ENCODE measurements at regions not wholly inside any gene's neighbourhood (a gene's known extent, or its start where the extent isn't known, plus 50 kb on each side); places are given as distances from the start of the nearest gene placed in this dataset.

DNA sequence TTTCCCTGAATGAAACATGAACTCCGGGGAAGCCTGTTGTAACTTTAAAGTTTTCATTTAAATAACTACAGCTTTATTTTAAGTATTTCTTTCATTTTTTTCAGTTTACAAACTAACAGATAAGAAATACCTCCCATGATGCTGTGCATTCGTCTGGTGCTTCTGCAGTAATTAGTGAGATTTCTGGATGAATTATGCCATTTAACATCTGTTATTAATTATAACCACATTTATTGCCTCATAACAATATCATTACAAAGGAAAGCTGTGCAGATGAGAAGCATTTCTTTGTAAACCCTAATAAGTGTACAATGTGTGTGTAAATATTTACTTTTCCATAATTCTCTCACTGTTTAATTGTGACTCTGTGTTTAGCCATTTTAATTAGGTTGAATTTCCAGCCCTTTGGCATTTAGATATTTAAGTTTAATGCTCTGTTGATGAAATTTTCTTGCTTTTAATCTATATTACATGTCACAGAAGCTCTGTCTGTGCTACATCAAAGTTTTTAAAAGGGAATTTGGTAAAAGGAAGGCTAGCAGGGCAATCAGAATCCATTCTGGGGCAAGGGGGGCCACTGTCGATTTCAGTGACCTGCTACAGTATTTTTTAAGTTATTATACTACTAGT, 418.0 kb downstream of the SPATA31D1 start:
- Histone ChIP-seq H3K4me1 (no peaks in the 10 kb centered on the region), H3K27me3 (no peaks in the 10 kb centered on the region), H3K27ac (no peak overlapping the region), H3K9me3 (no peaks in the 10 kb centered on the region), H3K4me3 (no peak overlapping the region), H3K36me3 (ENCODE audit: low read depth, missing control alignments) (no peaks in the 10 kb centered on the region)
- DNase-seq: no peak
- 56 to 67% methylated on average over 3 of the region's 3 CpGs for WGBS, 2 donors
- intact Hi-C loops (cut with DNase I; ENCODE audit: low total_unique reads): no loop called here
- TF ChIP-seq, protein P1, sequence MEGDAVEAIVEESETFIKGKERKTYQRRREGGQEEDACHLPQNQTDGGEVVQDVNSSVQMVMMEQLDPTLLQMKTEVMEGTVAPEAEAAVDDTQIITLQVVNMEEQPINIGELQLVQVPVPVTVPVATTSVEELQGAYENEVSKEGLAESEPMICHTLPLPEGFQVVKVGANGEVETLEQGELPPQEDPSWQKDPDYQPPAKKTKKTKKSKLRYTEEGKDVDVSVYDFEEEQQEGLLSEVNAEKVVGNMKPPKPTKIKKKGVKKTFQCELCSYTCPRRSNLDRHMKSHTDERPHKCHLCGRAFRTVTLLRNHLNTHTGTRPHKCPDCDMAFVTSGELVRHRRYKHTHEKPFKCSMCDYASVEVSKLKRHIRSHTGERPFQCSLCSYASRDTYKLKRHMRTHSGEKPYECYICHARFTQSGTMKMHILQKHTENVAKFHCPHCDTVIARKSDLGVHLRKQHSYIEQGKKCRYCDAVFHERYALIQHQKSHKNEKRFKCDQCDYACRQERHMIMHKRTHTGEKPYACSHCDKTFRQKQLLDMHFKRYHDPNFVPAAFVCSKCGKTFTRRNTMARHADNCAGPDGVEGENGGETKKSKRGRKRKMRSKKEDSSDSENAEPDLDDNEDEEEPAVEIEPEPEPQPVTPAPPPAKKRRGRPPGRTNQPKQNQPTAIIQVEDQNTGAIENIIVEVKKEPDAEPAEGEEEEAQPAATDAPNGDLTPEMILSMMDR (IDR thresholded peaks at IDR 0.05): no peak
- no peak for TF ChIP-seq POLR2A (IDR thresholded peaks at IDR 0.05)

GRCh38 chr9:82410306-82410705, 421.7 kb downstream of the SPATA31D1 start:
- H3K27ac ChIP-seq: no peak overlapping the region
- TF ChIP-seq POLR2A (IDR thresholded peaks at IDR 0.05): no peak
- TF ChIP-seq, protein P1 (IDR thresholded peaks at IDR 0.05): no peak
- no peaks in the 10 kb centered on the region for H3K36me3 ChIP-seq (ENCODE audit: low read depth, missing control alignments)
- DNase-seq: no peak
- intact Hi-C loops (cut with DNase I; ENCODE audit: low total_unique reads): no loop called here
- H3K4me3 ChIP-seq: no peak overlapping the region
- H3K27me3 ChIP-seq: no peaks in the 10 kb centered on the region
- H3K4me1 ChIP-seq: no peaks in the 10 kb centered on the region
- H3K9me3 ChIP-seq: no peaks in the 10 kb centered on the region

DNA sequence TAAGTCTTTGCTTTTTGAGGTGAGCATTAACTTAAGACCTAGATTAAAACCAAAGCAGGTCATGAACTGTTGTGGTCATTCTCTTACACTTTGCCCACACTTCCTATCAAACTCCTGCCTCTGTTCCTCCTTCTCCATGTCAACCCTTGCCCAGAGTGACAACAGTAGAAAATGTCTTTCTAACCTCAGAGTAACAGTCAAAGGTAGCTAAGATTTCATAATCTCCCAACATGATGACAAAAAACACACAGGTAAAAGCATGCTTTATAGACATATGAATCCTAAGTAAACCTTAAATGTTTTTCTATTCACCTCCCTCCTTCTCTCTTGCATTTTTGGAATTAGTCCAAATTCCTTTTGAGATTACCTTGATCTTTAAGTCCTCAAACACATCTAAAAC, 422.3 kb downstream of the SPATA31D1 start:
- H3K36me3 ChIP-seq (ENCODE audit: low read depth, missing control alignments): no peaks in the 10 kb centered on the region
- no peaks in the 10 kb centered on the region for H3K4me1 ChIP-seq
- H3K9me3 ChIP-seq: no peaks in the 10 kb centered on the region
- H3K27me3 ChIP-seq: no peaks in the 10 kb centered on the region
- H3K4me3 ChIP-seq: no peak overlapping the region
- no peak overlapping the region for H3K27ac ChIP-seq
- no peak for DNase-seq
- intact Hi-C loops (cut with DNase I; ENCODE audit: low total_unique reads): no loop called here
- no peak for TF ChIP-seq POLR2A (IDR thresholded peaks at IDR 0.05)
- TF ChIP-seq, protein P1 (IDR thresholded peaks at IDR 0.05): no peak

GRCh38 chr9:82412586-82413305, 424.2 kb downstream of the SPATA31D1 start:
- no peaks in the 10 kb centered on the region for H3K36me3 ChIP-seq (ENCODE audit: low read depth, missing control alignments)
- WGBS, 2 donors: 88 to 90% methylated on average over 2 of the region's 2 CpGs
- H3K27me3 ChIP-seq: no peaks in the 10 kb centered on the region
- no peak overlapping the region for H3K27ac ChIP-seq
- H3K9me3 ChIP-seq: no peaks in the 10 kb centered on the region
- no peak overlapping the region for H3K4me3 ChIP-seq
- TF ChIP-seq, protein P1 (IDR thresholded peaks at IDR 0.05): no peak
- no peak for TF ChIP-seq POLR2A (IDR thresholded peaks at IDR 0.05)
- no peak for DNase-seq
- intact Hi-C loops (cut with DNase I; ENCODE audit: low total_unique reads): no loop called here
- H3K4me1 ChIP-seq: no peaks in the 10 kb centered on the region

- H3K4me3 ChIP-seq: no peak overlapping the region
- H3K9me3 ChIP-seq: no peaks in the 10 kb centered on the region
- no peak for DNase-seq
- H3K36me3 ChIP-seq (ENCODE audit: low read depth, missing control alignments): no peaks in the 10 kb centered on the region
- TF ChIP-seq, protein P1 (IDR thresholded peaks at IDR 0.05): no peak
- no peak for TF ChIP-seq POLR2A (IDR thresholded peaks at IDR 0.05)
- H3K27me3 ChIP-seq: no peaks in the 10 kb centered on the region
- WGBS, 2 donors: 72 to 87% methylated on average over 2 of the region's 2 CpGs
- intact Hi-C loops (cut with DNase I; ENCODE audit: low total_unique reads): no loop called here
- no peaks in the 10 kb centered on the region for H3K4me1 ChIP-seq
- no peak overlapping the region for H3K27ac ChIP-seq
Observed at GRCh38 chr9:82417501-82417900, 428.9 kb downstream of the SPATA31D1 start.

Data from testis (tissue), 2 donors.